ENCODE measurements at regions not wholly inside any gene's neighbourhood (a gene's known extent, or its start where the extent isn't known, plus 50 kb on each side); places are given as distances from the start of the nearest gene placed in this dataset.

GRCh38 chr12:5192726-5193125, 149.0 kb downstream of the KCNA5 start:
- Histone ChIP-seq H3K4me3 (ENCODE audit: low read depth in 1 of 3, low read length in 3 of 3) (no peak overlapping the region), H3K27ac (ENCODE audit: low read depth in 1 of 2, low read length in 2 of 2) (no peak overlapping the region), H3K36me3 (ENCODE audit: control insufficient read depth in 4 of 4, insufficient read depth in 3 of 4, low read depth in 1 of 4, low read length in 3 of 4) (no peaks in the 10 kb centered on the region), H3K27me3 (ENCODE audit: control insufficient read depth in 4 of 4, insufficient read depth in 4 of 4, low read length in 3 of 4) (peaks cover 0 to 4% (median under 1%) of the 10 kb centered on the region in 4 donors), H3K9ac (ENCODE audit: low read depth in 1 of 2, low read length in 2 of 2) (no peak overlapping the region), H3K4me1 (ENCODE audit: control insufficient read depth in 4 of 4, insufficient read depth in 4 of 4, low read length in 3 of 4) (no peaks in the 10 kb centered on the region), H3K9me3 (ENCODE audit: control insufficient read depth in 4 of 4, low read length in 3 of 4) (no peaks in the 10 kb centered on the region)
- DNase-seq (ENCODE audit: low spot score), result no peak
- WGBS, result 85% methylated on average over 2 of the region's 2 CpGs
- TF ChIP-seq, protein P1, sequence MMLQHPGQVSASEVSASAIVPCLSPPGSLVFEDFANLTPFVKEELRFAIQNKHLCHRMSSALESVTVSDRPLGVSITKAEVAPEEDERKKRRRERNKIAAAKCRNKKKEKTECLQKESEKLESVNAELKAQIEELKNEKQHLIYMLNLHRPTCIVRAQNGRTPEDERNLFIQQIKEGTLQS (IDR thresholded peaks at IDR 0.05), result no peak
- TF ChIP-seq MAX (IDR thresholded peaks at IDR 0.05), result no peak
- TF ChIP-seq, protein P2, sequence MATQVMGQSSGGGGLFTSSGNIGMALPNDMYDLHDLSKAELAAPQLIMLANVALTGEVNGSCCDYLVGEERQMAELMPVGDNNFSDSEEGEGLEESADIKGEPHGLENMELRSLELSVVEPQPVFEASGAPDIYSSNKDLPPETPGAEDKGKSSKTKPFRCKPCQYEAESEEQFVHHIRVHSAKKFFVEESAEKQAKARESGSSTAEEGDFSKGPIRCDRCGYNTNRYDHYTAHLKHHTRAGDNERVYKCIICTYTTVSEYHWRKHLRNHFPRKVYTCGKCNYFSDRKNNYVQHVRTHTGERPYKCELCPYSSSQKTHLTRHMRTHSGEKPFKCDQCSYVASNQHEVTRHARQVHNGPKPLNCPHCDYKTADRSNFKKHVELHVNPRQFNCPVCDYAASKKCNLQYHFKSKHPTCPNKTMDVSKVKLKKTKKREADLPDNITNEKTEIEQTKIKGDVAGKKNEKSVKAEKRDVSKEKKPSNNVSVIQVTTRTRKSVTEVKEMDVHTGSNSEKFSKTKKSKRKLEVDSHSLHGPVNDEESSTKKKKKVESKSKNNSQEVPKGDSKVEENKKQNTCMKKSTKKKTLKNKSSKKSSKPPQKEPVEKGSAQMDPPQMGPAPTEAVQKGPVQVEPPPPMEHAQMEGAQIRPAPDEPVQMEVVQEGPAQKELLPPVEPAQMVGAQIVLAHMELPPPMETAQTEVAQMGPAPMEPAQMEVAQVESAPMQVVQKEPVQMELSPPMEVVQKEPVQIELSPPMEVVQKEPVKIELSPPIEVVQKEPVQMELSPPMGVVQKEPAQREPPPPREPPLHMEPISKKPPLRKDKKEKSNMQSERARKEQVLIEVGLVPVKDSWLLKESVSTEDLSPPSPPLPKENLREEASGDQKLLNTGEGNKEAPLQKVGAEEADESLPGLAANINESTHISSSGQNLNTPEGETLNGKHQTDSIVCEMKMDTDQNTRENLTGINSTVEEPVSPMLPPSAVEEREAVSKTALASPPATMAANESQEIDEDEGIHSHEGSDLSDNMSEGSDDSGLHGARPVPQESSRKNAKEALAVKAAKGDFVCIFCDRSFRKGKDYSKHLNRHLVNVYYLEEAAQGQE (IDR thresholded peaks at IDR 0.05), result no peak
- TF ChIP-seq JUND (IDR thresholded peaks at IDR 0.05), result no peak
- TF ChIP-seq, protein P3, sequence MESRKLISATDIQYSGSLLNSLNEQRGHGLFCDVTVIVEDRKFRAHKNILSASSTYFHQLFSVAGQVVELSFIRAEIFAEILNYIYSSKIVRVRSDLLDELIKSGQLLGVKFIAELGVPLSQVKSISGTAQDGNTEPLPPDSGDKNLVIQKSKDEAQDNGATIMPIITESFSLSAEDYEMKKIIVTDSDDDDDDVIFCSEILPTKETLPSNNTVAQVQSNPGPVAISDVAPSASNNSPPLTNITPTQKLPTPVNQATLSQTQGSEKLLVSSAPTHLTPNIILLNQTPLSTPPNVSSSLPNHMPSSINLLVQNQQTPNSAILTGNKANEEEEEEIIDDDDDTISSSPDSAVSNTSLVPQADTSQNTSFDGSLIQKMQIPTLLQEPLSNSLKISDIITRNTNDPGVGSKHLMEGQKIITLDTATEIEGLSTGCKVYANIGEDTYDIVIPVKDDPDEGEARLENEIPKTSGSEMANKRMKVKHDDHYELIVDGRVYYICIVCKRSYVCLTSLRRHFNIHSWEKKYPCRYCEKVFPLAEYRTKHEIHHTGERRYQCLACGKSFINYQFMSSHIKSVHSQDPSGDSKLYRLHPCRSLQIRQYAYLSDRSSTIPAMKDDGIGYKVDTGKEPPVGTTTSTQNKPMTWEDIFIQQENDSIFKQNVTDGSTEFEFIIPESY (IDR thresholded peaks at IDR 0.05), result no peak

DNA sequence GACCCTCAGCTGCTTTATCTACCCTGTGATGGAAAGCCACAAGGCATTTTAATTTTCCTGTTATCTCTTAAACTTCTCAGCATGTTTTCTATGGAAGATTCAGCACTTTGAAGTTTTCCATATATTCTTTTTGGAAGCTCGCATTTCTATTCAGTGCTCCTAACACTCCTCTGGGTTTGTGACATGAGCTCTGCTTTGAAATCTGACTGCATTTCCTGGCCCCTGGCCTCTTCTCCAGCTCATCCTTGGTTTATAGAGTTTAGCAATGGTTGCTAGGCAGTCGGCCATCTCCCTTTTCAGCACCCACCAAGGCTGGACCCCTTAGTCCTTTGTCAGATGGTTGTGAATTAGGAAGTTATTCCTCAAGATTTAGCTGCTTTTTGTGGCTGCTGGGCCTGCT, 150.6 kb downstream of the KCNA5 start:
- TF ChIP-seq, protein P4, sequence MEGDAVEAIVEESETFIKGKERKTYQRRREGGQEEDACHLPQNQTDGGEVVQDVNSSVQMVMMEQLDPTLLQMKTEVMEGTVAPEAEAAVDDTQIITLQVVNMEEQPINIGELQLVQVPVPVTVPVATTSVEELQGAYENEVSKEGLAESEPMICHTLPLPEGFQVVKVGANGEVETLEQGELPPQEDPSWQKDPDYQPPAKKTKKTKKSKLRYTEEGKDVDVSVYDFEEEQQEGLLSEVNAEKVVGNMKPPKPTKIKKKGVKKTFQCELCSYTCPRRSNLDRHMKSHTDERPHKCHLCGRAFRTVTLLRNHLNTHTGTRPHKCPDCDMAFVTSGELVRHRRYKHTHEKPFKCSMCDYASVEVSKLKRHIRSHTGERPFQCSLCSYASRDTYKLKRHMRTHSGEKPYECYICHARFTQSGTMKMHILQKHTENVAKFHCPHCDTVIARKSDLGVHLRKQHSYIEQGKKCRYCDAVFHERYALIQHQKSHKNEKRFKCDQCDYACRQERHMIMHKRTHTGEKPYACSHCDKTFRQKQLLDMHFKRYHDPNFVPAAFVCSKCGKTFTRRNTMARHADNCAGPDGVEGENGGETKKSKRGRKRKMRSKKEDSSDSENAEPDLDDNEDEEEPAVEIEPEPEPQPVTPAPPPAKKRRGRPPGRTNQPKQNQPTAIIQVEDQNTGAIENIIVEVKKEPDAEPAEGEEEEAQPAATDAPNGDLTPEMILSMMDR (IDR thresholded peaks at IDR 0.05; ENCODE audit: low read depth, low read length, missing input control), result no peak
- TF ChIP-seq RXRA (IDR thresholded peaks at IDR 0.05) (no peak), FOXA2 (IDR thresholded peaks at IDR 0.05) (no peak)
- no peaks in the 10 kb centered on the region for H3K36me3 ChIP-seq (ENCODE audit: control insufficient read depth in 4 of 4, insufficient read depth in 3 of 4, low read depth in 1 of 4, low read length in 3 of 4)
- H3K9me3 ChIP-seq (ENCODE audit: control insufficient read depth in 4 of 4, low read length in 3 of 4), result no peaks in the 10 kb centered on the region
- DNase-seq (ENCODE audit: low spot score), result no peak
- H3K27ac ChIP-seq (ENCODE audit: low read depth in 1 of 2, low read length in 2 of 2), result no peak overlapping the region
- H3K9ac ChIP-seq (ENCODE audit: low read depth in 1 of 2, low read length in 2 of 2), result no peak overlapping the region
- 56% methylated on average over 2 of the region's 2 CpGs for WGBS
- no peak overlapping the region for H3K4me3 ChIP-seq (ENCODE audit: low read depth in 1 of 3, low read length in 3 of 3)
- peaks cover 0 to 4% (median 1%) of the 10 kb centered on the region in 4 donors for H3K27me3 ChIP-seq (ENCODE audit: control insufficient read depth in 4 of 4, insufficient read depth in 4 of 4, low read length in 3 of 4)
- no peaks in the 10 kb centered on the region for H3K4me1 ChIP-seq (ENCODE audit: control insufficient read depth in 4 of 4, insufficient read depth in 4 of 4, low read length in 3 of 4)

- WGBS, result 75% methylated on average over 1 of the region's 1 CpG
- no peak overlapping the region for H3K9ac ChIP-seq (ENCODE audit: low read depth in 1 of 2, low read length in 2 of 2)
- TF ChIP-seq TAF1 (conservative IDR thresholded peaks at IDR 0.05) (no peak), MAX (IDR thresholded peaks at IDR 0.05) (no peak), EGR1 (IDR thresholded peaks at IDR 0.05; ENCODE audit: low read depth in 2 of 2) (no peak), RXRA (IDR thresholded peaks at IDR 0.05) (no peak), GABPA (IDR thresholded peaks at IDR 0.05 in 1 of 2, conservative IDR thresholded peaks at IDR 0.05 in 1 of 2) (no peak), NR2F2 (IDR thresholded peaks at IDR 0.05) (no peak), FOXA2 (IDR thresholded peaks at IDR 0.05) (no peak), HNF4A (conservative IDR thresholded peaks at IDR 0.05) (no peak), YY1 (IDR thresholded peaks at IDR 0.05) (no peak)
- TF ChIP-seq, protein P4 (IDR thresholded peaks at IDR 0.05; ENCODE audit: low read depth, low read length, missing input control), result no peak
Observed at GRCh38 chr12:5195244-5195643, 151.6 kb downstream of the KCNA5 start.

More at GRCh38 chr12:5195244-5195643, 151.6 kb downstream of the KCNA5 start:
- Histone ChIP-seq H3K4me3 (ENCODE audit: low read depth in 1 of 3, low read length in 3 of 3) (no peak overlapping the region), H3K36me3 (ENCODE audit: control insufficient read depth in 4 of 4, insufficient read depth in 3 of 4, low read depth in 1 of 4, low read length in 3 of 4) (no peaks in the 10 kb centered on the region), H3K4me1 (ENCODE audit: control insufficient read depth in 4 of 4, insufficient read depth in 4 of 4, low read length in 3 of 4) (no peaks in the 10 kb centered on the region), H3K27me3 (ENCODE audit: control insufficient read depth in 4 of 4, insufficient read depth in 4 of 4, low read length in 3 of 4) (peaks cover 0 to 7% (median 2%) of the 10 kb centered on the region in 4 donors), H3K9me3 (ENCODE audit: control insufficient read depth in 4 of 4, low read length in 3 of 4) (no peaks in the 10 kb centered on the region), H3K27ac (ENCODE audit: low read depth in 1 of 2, low read length in 2 of 2) (no peak overlapping the region)
- no peak for DNase-seq (ENCODE audit: low spot score)
